ENCODE measurements at regions not wholly inside any gene's neighbourhood (a gene's known extent, or its start where the extent isn't known, plus 50 kb on each side); places are given as distances from the start of the nearest gene placed in this dataset.
A peak's percentile ranks its signal among the peaks of the same experiment; 100 is the strongest.
"Not testable (repeated sequence)": the region's sequence is repeated elsewhere in the genome, so short reads cannot be mapped to it uniquely, and the experiment has no call there.

- DNase-seq (ENCODE audit: low read depth in 2 of 3, low spot score in 2 of 3), result no peak
Observed at GRCh38 chr3:88283242-88283592, 133.5 kb downstream of the C3orf38 start.

GRCh38 chr3:88291486-88291885 is 141.7 kb downstream of the C3orf38 start:
- DNase-seq (ENCODE audit: low read depth in 2 of 3, low spot score in 2 of 3), result peak in 2 of 3 donors; percentile 1 to 36

- DNase-seq (ENCODE audit: low read depth in 2 of 3, low spot score in 2 of 3), result no peak
Observed at GRCh38 chr3:88298189-88298588, 148.4 kb downstream of the C3orf38 start.

GRCh38 chr3:88301273-88301995 is 151.7 kb downstream of the C3orf38 start:
- no peak for DNase-seq (ENCODE audit: low read depth in 2 of 3, low spot score in 2 of 3)

GRCh38 chr3:88301996-88302393 is 152.2 kb downstream of the C3orf38 start:
- no peak for DNase-seq (ENCODE audit: low read depth in 2 of 3, low spot score in 2 of 3)

- not testable (repeated sequence) for DNase-seq (ENCODE audit: low read depth in 2 of 3, low spot score in 2 of 3)
Observed at GRCh38 chr3:88303331-88303904, 153.7 kb downstream of the C3orf38 start.

- no peak for DNase-seq (ENCODE audit: low read depth in 2 of 3, low spot score in 2 of 3)
Observed at GRCh38 chr3:88307666-88308065, 157.9 kb downstream of the C3orf38 start.

GRCh38 chr3:88311826-88312225 is 162.1 kb downstream of the C3orf38 start:
- DNase-seq (ENCODE audit: low read depth in 2 of 3, low spot score in 2 of 3), result no peak

- DNase-seq (ENCODE audit: low read depth in 2 of 3, low spot score in 2 of 3), result no peak
Observed at GRCh38 chr3:88312256-88312655, 162.5 kb downstream of the C3orf38 start.

GRCh38 chr3:88318067-88318466 is 168.3 kb downstream of the C3orf38 start:
- DNase-seq (ENCODE audit: low read depth in 2 of 3, low spot score in 2 of 3), result no peak

GRCh38 chr3:88321363-88322050 is 171.7 kb downstream of the C3orf38 start:
- no peak for DNase-seq (ENCODE audit: low read depth in 2 of 3, low spot score in 2 of 3)

- no peak for DNase-seq (ENCODE audit: low read depth in 2 of 3, low spot score in 2 of 3)
Observed at GRCh38 chr3:88324788-88325187, 175.0 kb downstream of the C3orf38 start.

GRCh38 chr3:88334187-88334868 is 184.6 kb downstream of the C3orf38 start:
- DNase-seq (ENCODE audit: low read depth in 2 of 3, low spot score in 2 of 3), result no peak

GRCh38 chr3:88336894-88337293 is 187.1 kb downstream of the C3orf38 start:
- DNase-seq (ENCODE audit: low read depth in 2 of 3, low spot score in 2 of 3), result no peak

- no peak for DNase-seq (ENCODE audit: low read depth in 2 of 3, low spot score in 2 of 3)
Observed at GRCh38 chr3:88343264-88343663, 193.5 kb downstream of the C3orf38 start.

- no peak for DNase-seq (ENCODE audit: low read depth in 2 of 3, low spot score in 2 of 3)
Observed at GRCh38 chr3:88346643-88347042, 196.9 kb downstream of the C3orf38 start.

- no peak for DNase-seq (ENCODE audit: low read depth in 2 of 3, low spot score in 2 of 3)
Observed at GRCh38 chr3:88362428-88362827, 212.7 kb downstream of the C3orf38 start.

GRCh38 chr3:88364926-88365325 is 215.2 kb downstream of the C3orf38 start:
- no peak for DNase-seq (ENCODE audit: low read depth in 2 of 3, low spot score in 2 of 3)

- no peak for DNase-seq (ENCODE audit: low read depth in 2 of 3, low spot score in 2 of 3)
Observed at GRCh38 chr3:88369337-88369736, 219.6 kb downstream of the C3orf38 start.

- DNase-seq (ENCODE audit: low read depth in 2 of 3, low spot score in 2 of 3), result no peak
Observed at GRCh38 chr3:88369767-88370166, 220.0 kb downstream of the C3orf38 start.

GRCh38 chr3:88385090-88385489 is 235.3 kb downstream of the C3orf38 start:
- DNase-seq (ENCODE audit: low read depth in 2 of 3, low spot score in 2 of 3), result no peak

Measured in hematopoietic multipotent progenitor cell (in vitro differentiated cells).